ENCODE measurements at regions not wholly inside any gene's neighbourhood (a gene's known extent, or its start where the extent isn't known, plus 50 kb on each side); places are given as distances from the start of the nearest gene placed in this dataset.

DNA sequence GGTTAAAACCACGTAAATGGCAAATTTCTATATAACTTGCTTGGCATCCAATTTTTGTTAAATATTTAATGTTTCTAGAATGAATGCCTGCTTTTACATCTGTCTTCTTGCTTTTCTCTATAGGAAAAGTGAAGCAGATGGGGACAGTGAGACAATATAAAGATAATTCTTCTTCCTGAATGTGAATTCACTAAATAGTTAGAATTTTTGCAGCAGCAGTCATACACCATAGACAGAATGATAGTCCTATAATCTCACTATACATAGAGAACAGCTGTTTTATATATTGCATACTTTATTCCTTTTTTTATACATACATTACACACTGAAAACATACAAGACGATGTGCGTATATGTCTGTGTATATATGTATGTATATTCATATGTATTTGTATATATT lies 1127.3 kb downstream of the PCDH9 start:
- no peak for TF ChIP-seq CTCF (IDR thresholded peaks at IDR 0.05; ENCODE audit: insufficient read depth, low read length, poor library complexity, severe bottlenecking)
- TF ChIP-seq EZH2phosphoT487 (conservative IDR thresholded peaks at IDR 0.05; ENCODE audit: low read length): no peak

All from SU-DHL-6 (cell line).